ENCODE measurements at regions not wholly inside any gene's neighbourhood (a gene's known extent, or its start where the extent isn't known, plus 50 kb on each side); places are given as distances from the start of the nearest gene placed in this dataset.

GRCh38 chr5:166695326-166695725 is 1596.1 kb upstream of the WWC1 start:
- Histone ChIP-seq H3K9me3 (ENCODE audit: control insufficient read depth, low read depth, low read length) (no peaks in the 10 kb centered on the region), H3K27ac (ENCODE audit: control insufficient read depth, insufficient read depth, low read length) (no peak overlapping the region), H3K9me1 (ENCODE audit: control insufficient read depth, extremely low read depth, insufficient read depth, low read length) (no peaks in the 10 kb centered on the region), H3K36me3 (ENCODE audit: control insufficient read depth in 2 of 2, extremely low read depth in 1 of 2, insufficient read depth in 2 of 2, low read length in 2 of 2) (no peaks in the 10 kb centered on the region), H3K4me2 (ENCODE audit: control insufficient read depth, extremely low read depth, insufficient read depth, low read depth, low read length) (no peak overlapping the region), H3K4me3 (ENCODE audit: control insufficient read depth in 2 of 3, extremely low read depth in 1 of 3, insufficient read depth in 2 of 3, low read depth in 1 of 3, low read length in 3 of 3) (no peak overlapping the region), H3K9ac (ENCODE audit: control insufficient read depth, extremely low read depth, insufficient read depth, low read length) (no peak overlapping the region), H3K4me1 (ENCODE audit: control insufficient read depth, extremely low read depth, insufficient read depth, low read length) (no peaks in the 10 kb centered on the region), H3K27me3 (ENCODE audit: control insufficient read depth, extremely low read depth, insufficient read depth, low read length) (no peaks in the 10 kb centered on the region), H3K79me2 (ENCODE audit: control insufficient read depth, insufficient read depth, low read length) (no peaks in the 10 kb centered on the region), H4K20me1 (ENCODE audit: control insufficient read depth, extremely low read depth, insufficient read depth, low read length) (no peaks in the 10 kb centered on the region), H2AFZ (ENCODE audit: control insufficient read depth, low read length) (no peak overlapping the region)
- DNase-seq (ENCODE audit: low read depth, low spot score) (no peak), FAIRE-seq (no peak)
- dilution Hi-C loops (cut with MboI; ENCODE audit: extremely low pct_ligation_motif_present, low sequenced_read_pairs) = no loop called here
- no peak for TF ChIP-seq CTCF (optimal IDR thresholded peaks at IDR 0.05 in 1 of 3, IDR thresholded peaks at IDR 0.05 in 1 of 3, conservative IDR thresholded peaks at IDR 0.05 in 1 of 3; ENCODE audit: extremely low read depth in 1 of 3, insufficient read depth in 2 of 3, low read length in 3 of 3)
- TF ChIP-seq EZH2 (IDR thresholded peaks at IDR 0.05; ENCODE audit: low read length) = no peak

GRCh38 chr5:166708291-166708690 is 1583.2 kb upstream of the WWC1 start:
- Histone ChIP-seq H3K4me3 (ENCODE audit: control insufficient read depth in 2 of 3, extremely low read depth in 1 of 3, insufficient read depth in 2 of 3, low read depth in 1 of 3, low read length in 3 of 3) (no peak overlapping the region), H3K9me1 (ENCODE audit: control insufficient read depth, extremely low read depth, insufficient read depth, low read length) (no peaks in the 10 kb centered on the region), H3K4me1 (ENCODE audit: control insufficient read depth, extremely low read depth, insufficient read depth, low read length) (no peaks in the 10 kb centered on the region), H3K9me3 (ENCODE audit: control insufficient read depth, low read depth, low read length) (no peaks in the 10 kb centered on the region), H4K20me1 (ENCODE audit: control insufficient read depth, extremely low read depth, insufficient read depth, low read length) (no peaks in the 10 kb centered on the region), H3K27me3 (ENCODE audit: control insufficient read depth, extremely low read depth, insufficient read depth, low read length) (no peaks in the 10 kb centered on the region), H2AFZ (ENCODE audit: control insufficient read depth, low read length) (no peak overlapping the region), H3K27ac (ENCODE audit: control insufficient read depth, insufficient read depth, low read length) (no peak overlapping the region), H3K79me2 (ENCODE audit: control insufficient read depth, insufficient read depth, low read length) (no peaks in the 10 kb centered on the region), H3K4me2 (ENCODE audit: control insufficient read depth, extremely low read depth, insufficient read depth, low read depth, low read length) (no peak overlapping the region), H3K36me3 (ENCODE audit: control insufficient read depth in 2 of 2, extremely low read depth in 1 of 2, insufficient read depth in 2 of 2, low read length in 2 of 2) (no peaks in the 10 kb centered on the region), H3K9ac (ENCODE audit: control insufficient read depth, extremely low read depth, insufficient read depth, low read length) (no peak overlapping the region)
- no peak for TF ChIP-seq EZH2 (IDR thresholded peaks at IDR 0.05; ENCODE audit: low read length)
- no peak for TF ChIP-seq CTCF (optimal IDR thresholded peaks at IDR 0.05 in 1 of 3, IDR thresholded peaks at IDR 0.05 in 1 of 3, conservative IDR thresholded peaks at IDR 0.05 in 1 of 3; ENCODE audit: extremely low read depth in 1 of 3, insufficient read depth in 2 of 3, low read length in 3 of 3)
- DNase-seq (ENCODE audit: low read depth, low spot score) (no peak), FAIRE-seq (no peak)
- dilution Hi-C loops (cut with MboI; ENCODE audit: extremely low pct_ligation_motif_present, low sequenced_read_pairs) = no loop called here

Measured in keratinocyte (primary cell).